HepG2 (cell line): ENCODE measurements at regions not wholly inside any gene's neighbourhood (a gene's known extent, or its start where the extent isn't known, plus 50 kb on each side); places are given as distances from the start of the nearest gene placed in this dataset.

Experiments
- ATAC-seq: fragments of 200-7000 bp; cut with Tn5 transposase; 3 replicates; pipeline ENCODE4 v1.9.1; 2020; ENCODE audit warnings: mild to moderate bottlenecking, moderate library complexity
- BruUV-seq: library from RNA; stranded (reverse); fragments of 400-500 nt; replicated peaks from 2 replicates; lab custom pipeline; 2021; lab: Mats Ljungman, UMichigan
- CTCF ChIA-PET: fragments of 300-600 bp; formaldehyde crosslinking; extraction: SDS; loops from one replicate; lab custom pipeline; 2021; ENCODE audit warnings: low total read pairs, inconsistent platforms, low intra/inter-chr PET ratio; lab: Yijun Ruan, JAX
- POLR2A ChIA-PET: fragments of 350-600 bp; sonication (Branson Sonifier 250); formaldehyde crosslinking; loops from one replicate; lab custom pipeline; 2020; ENCODE audit warnings: antibody characterized with exemption, inconsistent platforms; lab: Yijun Ruan, JAX
- DNase-seq: peaks from one replicate; pipeline ENCODE4 v3.0.0-alpha.2; 2015; ENCODE audit warnings: low spot score
- FAIRE-seq: peaks from 3 replicates; lab custom pipeline; 2011; peaks lifted over from hg19 to GRCh38; lab: Jason Lieb, UNC
- H2AFZ ChIP-seq: one replicate; pipeline ENCODE4 v1.6.1; 2011; ENCODE audit warnings: low read length, inconsistent platforms
- H3K27ac ChIP-seq: fragments of 300-600 bp; 3 replicates; pipeline ENCODE4 v1.8.0; 2011; ENCODE audit warnings: mixed run types, mild to moderate bottlenecking, mixed read lengths, low read length, inconsistent platforms; ENCODE audit not compliant: insufficient read depth; ENCODE audit errors: extremely low read length
- H3K27me3 ChIP-seq, 2 experiments: fragments of 200-600 bp in 1 of 2; 2 replicates in 1 of 2; 3 replicates in 1 of 2; pipeline versions ENCODE4 v1.6.0 to v1.8.0; 2011; ENCODE audit warnings: low read length in 2 of 2, mild to moderate bottlenecking in 2 of 2, moderate library complexity in 2 of 2, inconsistent platforms in 1 of 2; ENCODE audit not compliant: insufficient read depth in 2 of 2, control insufficient read depth in 1 of 2
- H3K36me3 ChIP-seq, 2 experiments: fragments of 200-600 bp in 1 of 2; replicated peaks in 1 of 2; 2 replicates in 1 of 2; 3 replicates in 1 of 2; pipeline versions ENCODE4 v1.5.1 to v1.8.0; 2011; ENCODE audit warnings: low read length in 2 of 2, inconsistent platforms in 1 of 2; ENCODE audit not compliant: insufficient read depth in 2 of 2, control insufficient read depth in 1 of 2
- H3K4me1 ChIP-seq: 2 replicates; pipeline ENCODE4 v1.5.1; 2012; ENCODE audit warnings: low read length, inconsistent platforms; ENCODE audit not compliant: insufficient read depth
- H3K4me2 ChIP-seq: 2 replicates; pipeline ENCODE4 v1.6.0; 2011; ENCODE audit warnings: low read depth, low read length, inconsistent platforms
- H3K4me3 ChIP-seq, 3 experiments: fragments of 200-600 bp in 1 of 3; sonication (generic), shearing (Covaris generic) in 1 of 3; replicated peaks in 1 of 3; 2 replicates each; pipeline ENCODE4 v1.5.1; 2011 to 2016; ENCODE audit warnings: low read length in 3 of 3, inconsistent platforms in 2 of 3, low read depth in 2 of 3, mild to moderate bottlenecking in 2 of 3, control low read depth in 1 of 3, mixed read lengths in 1 of 3; ENCODE audit not compliant: insufficient read depth in 1 of 3
- H3K79me2 ChIP-seq: one replicate; pipeline ENCODE4 v1.6.1; 2011; ENCODE audit warnings: low read length, inconsistent platforms; ENCODE audit not compliant: insufficient read depth
- H3K9ac ChIP-seq: 2 replicates; pipeline ENCODE4 v1.6.0; 2011; ENCODE audit warnings: mild to moderate bottlenecking, low read depth, low read length, inconsistent platforms; ENCODE audit not compliant: insufficient read depth
- H3K9me3 ChIP-seq: 2 replicates; pipeline ENCODE4 v1.5.1; 2012; ENCODE audit warnings: mild to moderate bottlenecking, low read length
- H4K20me1 ChIP-seq: 2 replicates; pipeline ENCODE4 v1.6.0; 2011; ENCODE audit warnings: inconsistent platforms, mild to moderate bottlenecking, low read length, moderate library complexity; ENCODE audit not compliant: insufficient read depth
- ATF2 ChIP-seq: sonication (generic); formaldehyde crosslinking; IDR thresholded peaks from 2 replicates; pipeline ENCODE4 v1.4.0; 2020; ENCODE audit warnings: missing genetic modification reagents
- CSRNP1 ChIP-seq: sonication (generic); formaldehyde crosslinking; IDR thresholded peaks from 2 replicates; pipeline ENCODE4 v1.8.1; 2023; ENCODE audit warnings: mild to moderate bottlenecking, missing genetic modification reagents
- DNMT3B ChIP-seq: conservative IDR thresholded peaks from 2 replicates; pipeline ENCODE4 v1.6.1; 2016; ENCODE audit warnings: missing biosample characterization, control low read depth
- GMEB2 ChIP-seq: IDR thresholded peaks from 2 replicates; pipeline ENCODE4 v1.6.1; 2016; ENCODE audit warnings: missing biosample characterization, missing genetic modification reagents, low read depth
- HMGA1 ChIP-seq: sonication (generic); formaldehyde crosslinking; conservative IDR thresholded peaks from 2 replicates; pipeline ENCODE4 v1.4.0; 2020; ENCODE audit warnings: missing genetic modification reagents
- HOMEZ ChIP-seq: IDR thresholded peaks from 2 replicates; pipeline ENCODE4 v1.6.1; 2016; ENCODE audit warnings: low read depth
- KDM3A ChIP-seq: IDR thresholded peaks from 2 replicates; pipeline ENCODE4 v1.6.1; 2018; ENCODE audit warnings: low read depth, missing compliant biosample characterization
- MED1 ChIP-seq: sonication (generic); formaldehyde crosslinking; IDR thresholded peaks from 2 replicates; pipeline ENCODE4 v1.4.0; 2020; ENCODE audit warnings: missing genetic modification reagents
- STAG1 ChIP-seq: sonication (generic); formaldehyde crosslinking; IDR thresholded peaks from 2 replicates; pipeline ENCODE4 v1.4.0; 2020; ENCODE audit warnings: missing genetic modification reagents
- ZBTB2 ChIP-seq: sonication (generic); formaldehyde crosslinking; IDR thresholded peaks from 2 replicates; pipeline ENCODE4 v1.8.0; 2022; ENCODE audit warnings: low read depth, missing genetic modification reagents
- ZNF263 ChIP-seq: sonication (generic); formaldehyde crosslinking; IDR thresholded peaks from 2 replicates; pipeline ENCODE4 v1.4.0; 2020; ENCODE audit warnings: missing genetic modification reagents
- ZNF75D ChIP-seq: sonication (generic); formaldehyde crosslinking; IDR thresholded peaks from 2 replicates; pipeline ENCODE4 v1.8.1; 2023; ENCODE audit warnings: missing genetic modification reagents, mild to moderate bottlenecking, borderline replicate concordance
- ZNF879 ChIP-seq: sonication (generic); formaldehyde crosslinking; IDR thresholded peaks from 2 replicates; pipeline ENCODE4 v1.8.1; 2023; ENCODE audit warnings: missing genetic modification reagents
- WGBS: methylation state at CpG from one replicate; pipeline ENCODE4 v1.1.6; 2017; ENCODE audit warnings: low lambda C conversion rate; 5-methylcytosine and 5-hydroxymethylcytosine counted together
- in situ Hi-C: cut with HindIII; loops from 2 replicates; pipeline ENCODE4 v1.10.0; 2017; ENCODE audit warnings: low pct_unique_long_range_greater_than_20kb; ENCODE audit not compliant: extremely low pct_ligation_motif_present
- intact Hi-C: fragments of 100-400 bp; cut with micrococcal nuclease; formaldehyde crosslinking; loops from one replicate; pipeline ENCODE4 v1.10.0; 2022; ENCODE audit not compliant: unreplicated experiment

GRCh38 chrX:109299091-109299490 is 182.8 kb downstream of the GUCY2F start:
- H3K79me2 ChIP-seq, result no peaks in the 10 kb centered on the region
- POLR2A ChIA-PET, result no interaction called here
- CTCF ChIA-PET, result no interaction called here
- DNase-seq (no peak), FAIRE-seq (no peak), ATAC-seq (no peak)
- H3K27ac ChIP-seq, result no peak overlapping the region
- no peak overlapping the region for H3K9ac ChIP-seq
- no peaks in the 10 kb centered on the region for H3K27me3 ChIP-seq
- intact Hi-C loops, result no loop called here
- H3K4me2 ChIP-seq, result no peak overlapping the region
- in situ Hi-C loops, result no loop called here
- no peaks in the 10 kb centered on the region for H3K9me3 ChIP-seq
- H2AFZ ChIP-seq, result no peak overlapping the region
- TF ChIP-seq CSRNP1 (CRISPR knock-in tag) (no peak), ZNF263 (no peak), HOMEZ (no peak), GMEB2 (CRISPR knock-in tag) (no peak), DNMT3B (CRISPR knock-in tag) (no peak), ZNF75D (CRISPR knock-in tag) (no peak), MED1 (CRISPR knock-in tag) (no peak), KDM3A (CRISPR knock-in tag) (no peak), HMGA1 (CRISPR knock-in tag) (no peak), ATF2 (CRISPR knock-in tag) (no peak), STAG1 (CRISPR knock-in tag) (no peak), ZBTB2 (CRISPR knock-in tag) (no peak), ZNF879 (CRISPR knock-in tag) (no peak)
- WGBS, result 0% methylated on average over 2 of the region's 2 CpGs
- H3K36me3 ChIP-seq, result no peaks in the 10 kb centered on the region
- BruUV-seq, result no TSS peak
- no peak overlapping the region for H3K4me3 ChIP-seq
- no peaks in the 10 kb centered on the region for H3K4me1 ChIP-seq
- no peaks in the 10 kb centered on the region for H4K20me1 ChIP-seq
